Transverse colon (tissue), 4 donors: ENCODE measurements at regions not wholly inside any gene's neighbourhood (a gene's known extent, or its start where the extent isn't known, plus 50 kb on each side); places are given as distances from the start of the nearest gene placed in this dataset.
"Not testable (repeated sequence)": the region's sequence is repeated elsewhere in the genome, so short reads cannot be mapped to it uniquely, and the experiment has no call there.

Experiments
- DNase-seq: peaks from one replicate; pipeline ENCODE4 v3.0.0-alpha.2; 2019
- H3K27ac ChIP-seq, 4 donors: fragments of 200-600 bp; sonication (generic); 2 replicates each; pipeline ENCODE4 v1.5.1; 2016 to 2018; ENCODE audit warnings: inconsistent platforms in 4 of 4
- H3K27me3 ChIP-seq: fragments of 200-600 bp; sonication (generic); 2 replicates; pipeline ENCODE4 v1.5.1; 2017; ENCODE audit warnings: inconsistent platforms
- H3K36me3 ChIP-seq, 4 donors: fragments of 200-600 bp; sonication (generic); 2 replicates each; pipeline ENCODE4 v1.5.1; 2017 to 2019; ENCODE audit warnings: inconsistent platforms in 4 of 4
- H3K4me1 ChIP-seq, 4 donors: fragments of 200-600 bp; sonication (generic); 2 replicates each; pipeline ENCODE4 v1.5.1; 2017 to 2020; ENCODE audit warnings: inconsistent platforms in 4 of 4
- H3K4me3 ChIP-seq, 4 donors: fragments of 200-600 bp; sonication (generic); 1 replicate in 1 of 4; 2 replicates in 3 of 4; pipeline versions ENCODE4 v1.5.1 to v1.6.1; 2017 to 2019; ENCODE audit warnings: inconsistent platforms in 4 of 4
- H3K9me3 ChIP-seq, 2 donors: fragments of 200-600 bp; sonication (generic); 2 replicates each; pipeline ENCODE4 v1.5.1; 2017 to 2019; ENCODE audit warnings: inconsistent platforms in 2 of 2
- CTCF ChIP-seq, 5 experiments: fragments of 200-600 bp in 3 of 5; fragments of 450-650 bp in 2 of 5; sonication (generic) in 3 of 5; IDR thresholded peaks; 1 replicate in 2 of 5; 2 replicates in 3 of 5; pipeline ENCODE4 v1.5.1; 2016 to 2017; ENCODE audit warnings: antibody characterized with exemption in 5 of 5, inconsistent platforms in 3 of 5, mild to moderate bottlenecking in 2 of 5, moderate library complexity in 1 of 5
- EP300 ChIP-seq: sonication (generic); formaldehyde crosslinking; IDR thresholded peaks from one replicate; pipeline ENCODE4 v1.6.1; 2017; ENCODE audit warnings: antibody characterized with exemption, low read depth
- POLR2A ChIP-seq: fragments of 450-650 bp; IDR thresholded peaks from one replicate; pipeline ENCODE4 v1.6.1; 2016; ENCODE audit warnings: antibody characterized with exemption, mild to moderate bottlenecking, moderate library complexity
- POLR2AphosphoS5 ChIP-seq, 3 donors: sonication (generic); formaldehyde crosslinking; IDR thresholded peaks; one replicate each; pipeline ENCODE4 v1.6.1; 2016; ENCODE audit warnings: antibody characterized with exemption in 3 of 3
- WGBS, 2 donors: methylation state at CpG; one replicate each; pipeline ENCODE4 v1.1.5; 2018; ENCODE audit warnings: low coverage in 1 of 2; 5-methylcytosine and 5-hydroxymethylcytosine counted together
- in situ Hi-C, 4 donors: fragments of 200-750 bp; cut with MboI; loops; one replicate each; pipeline versions ENCODE4 v1.15.0 to v1.15.1; 2017; ENCODE audit warnings: low sequenced_read_pairs in 3 of 4, low pct_ligation_motif_present in 1 of 4, low pct_unique_long_range_greater_than_20kb in 1 of 4
- intact Hi-C: fragments of 100-400 bp; cut with DNase I; formaldehyde crosslinking; loops from one replicate; pipeline ENCODE4 v1.15.1; 2023; ENCODE audit warnings: low total_unique reads

GRCh38 chr3:177862962-177863491 lies 665.7 kb upstream of the TBL1XR1 start:
- no peak overlapping the region for H3K4me3 ChIP-seq
- H3K36me3 ChIP-seq, result no peaks in the 10 kb centered on the region
- no peak overlapping the region for H3K27ac ChIP-seq
- peaks cover 11 to 12% of the 10 kb centered on the region in 2 donors for H3K9me3 ChIP-seq
- H3K27me3 ChIP-seq, result no peaks in the 10 kb centered on the region
- no peak for DNase-seq
- intact Hi-C loops, result no loop called here
- TF ChIP-seq EP300, result no peak
- no peak for TF ChIP-seq POLR2A
- TF ChIP-seq POLR2AphosphoS5 (IDR thresholded peaks at IDR 0.05), result no peak
- no peak for TF ChIP-seq CTCF (IDR thresholded peaks at IDR 0.05)
- H3K4me1 ChIP-seq, result no peaks in the 10 kb centered on the region
- in situ Hi-C loops, result no loop called here

GRCh38 chr3:177871267-177871666 lies 665.0 kb upstream of the KCNMB2 start:
- 85 to 100% methylated on average over 1 to 3 of the region's 3 CpGs for whole genome bisulfite sequencing, 2 donors
- in situ Hi-C loops, H3K27ac ChIP-seq, H3K4me3 ChIP-seq, H3K27me3 ChIP-seq, intact Hi-C loops, H3K36me3 ChIP-seq, DNase-seq, H3K4me1 ChIP-seq, H3K9me3 ChIP-seq: not testable (repeated sequence)

GRCh38 chr3:177878192-177878591 lies 658.0 kb upstream of the KCNMB2 start:
- WGBS, 2 donors, result 86 to 97% methylated on average over 3 of the region's 3 CpGs
- TF ChIP-seq EP300 (no peak), POLR2AphosphoS5 (IDR thresholded peaks at IDR 0.05) (no peak), POLR2A (no peak), CTCF (IDR thresholded peaks at IDR 0.05) (no peak)

GRCh38 chr3:177878957-177879356 lies 657.3 kb upstream of the KCNMB2 start:
- TF ChIP-seq POLR2AphosphoS5 (IDR thresholded peaks at IDR 0.05) (no peak), EP300 (no peak), CTCF (IDR thresholded peaks at IDR 0.05) (no peak)
- intact Hi-C loops, result no loop called here
- DNase-seq, result no peak
- WGBS, 2 donors, result 75 to 84% methylated on average over 4 of the region's 4 CpGs
- no peak overlapping the region for H3K27ac ChIP-seq
- in situ Hi-C loops, result no loop called here
- H3K27me3 ChIP-seq, result no peaks in the 10 kb centered on the region
- H3K36me3 ChIP-seq, result no peaks in the 10 kb centered on the region
- no peak overlapping the region for H3K4me3 ChIP-seq
- no peaks in the 10 kb centered on the region for H3K4me1 ChIP-seq
- no peaks in the 10 kb centered on the region for H3K9me3 ChIP-seq

More at GRCh38 chr3:177878192-177878591, 658.0 kb upstream of the KCNMB2 start:
- H3K36me3 ChIP-seq, result no peaks in the 10 kb centered on the region
- H3K27me3 ChIP-seq, result no peaks in the 10 kb centered on the region
- H3K4me3 ChIP-seq, result no peak overlapping the region
- intact Hi-C loops, result no loop called here
- H3K4me1 ChIP-seq, result no peaks in the 10 kb centered on the region
- in situ Hi-C loops, result no loop called here
- no peak overlapping the region for H3K27ac ChIP-seq
- no peak for DNase-seq
- H3K9me3 ChIP-seq, result no peaks in the 10 kb centered on the region

GRCh38 chr3:177881351-177881750 lies 654.9 kb upstream of the KCNMB2 start:
- TF ChIP-seq CTCF (IDR thresholded peaks at IDR 0.05) (no peak), POLR2A (no peak), POLR2AphosphoS5 (IDR thresholded peaks at IDR 0.05) (no peak), EP300 (no peak)
- no peak for DNase-seq
- H3K4me3 ChIP-seq, result no peak overlapping the region
- 79 to 83% methylated on average over 3 of the region's 3 CpGs for WGBS, 2 donors
- no peaks in the 10 kb centered on the region for H3K27me3 ChIP-seq
- no peaks in the 10 kb centered on the region for H3K9me3 ChIP-seq
- intact Hi-C loops (no loop called here), in situ Hi-C loops (no loop called here)
- no peaks in the 10 kb centered on the region for H3K4me1 ChIP-seq
- H3K36me3 ChIP-seq, result no peaks in the 10 kb centered on the region
- H3K27ac ChIP-seq, result no peak overlapping the region
